HG03103 (cell line): ENCODE measurements at regions not wholly inside any gene's neighbourhood (a gene's known extent, or its start where the extent isn't known, plus 50 kb on each side); places are given as distances from the start of the nearest gene placed in this dataset.

Experiments
- ATAC-seq: cut with Tn5 transposase; IDR thresholded peaks from one replicate; pipeline ENCODE4 v1.9.1; 2021; ENCODE audit warnings: low read depth; ENCODE audit not compliant: unreplicated experiment

GRCh38 chr10:123564631-123565030 lies 101.5 kb upstream of the GPR26 start:
- ATAC-seq, result no peak

DNA sequence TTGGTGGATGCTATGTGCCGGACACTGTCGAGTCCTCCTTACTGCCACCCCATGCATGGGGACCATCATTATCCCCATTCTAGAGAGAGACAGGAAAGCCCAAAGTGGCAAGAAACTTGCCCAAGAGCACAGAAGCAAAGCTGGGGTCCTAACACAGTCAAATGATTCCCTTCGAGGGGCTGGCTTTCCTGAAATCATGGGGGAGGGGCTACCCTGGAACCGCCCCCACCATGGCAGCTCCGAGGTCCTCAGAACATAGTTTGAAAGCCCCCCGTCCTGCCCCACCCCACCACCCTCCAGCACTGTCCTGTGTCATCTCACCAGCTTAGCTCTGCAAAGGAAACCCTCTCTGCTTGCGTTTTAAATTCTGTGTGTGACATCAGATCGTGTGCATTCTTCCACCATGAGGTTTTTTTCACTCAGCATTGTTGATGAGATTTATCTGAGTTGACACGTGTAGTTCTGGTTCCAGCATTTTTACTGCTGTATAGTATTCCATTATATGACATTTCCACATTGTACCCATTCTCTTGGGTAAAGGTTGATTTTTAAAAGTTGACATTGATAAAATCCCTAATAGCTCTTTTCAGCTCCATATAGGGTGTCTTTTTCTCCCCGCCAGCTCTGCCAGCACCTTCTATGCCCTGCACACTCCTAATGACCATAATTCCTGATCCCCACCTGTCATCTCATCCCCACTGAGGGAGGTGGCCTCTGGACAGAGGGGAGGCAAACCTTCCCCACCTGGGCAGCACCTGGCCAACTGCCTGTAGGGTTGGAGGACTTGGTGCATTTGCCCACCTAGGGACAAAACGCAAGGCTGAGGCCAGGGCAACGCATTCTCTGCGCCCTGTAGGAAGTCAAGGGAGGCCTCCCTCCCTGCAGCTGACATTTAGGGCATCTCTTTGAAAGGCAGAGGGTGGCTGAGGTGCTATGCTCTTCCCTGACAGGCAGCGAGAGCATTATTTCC lies 100.2 kb upstream of the GPR26 start:
- no peak for ATAC-seq

GRCh38 chr10:123567984-123568739 lies 98.0 kb upstream of the GPR26 start:
- ATAC-seq, result no peak

DNA sequence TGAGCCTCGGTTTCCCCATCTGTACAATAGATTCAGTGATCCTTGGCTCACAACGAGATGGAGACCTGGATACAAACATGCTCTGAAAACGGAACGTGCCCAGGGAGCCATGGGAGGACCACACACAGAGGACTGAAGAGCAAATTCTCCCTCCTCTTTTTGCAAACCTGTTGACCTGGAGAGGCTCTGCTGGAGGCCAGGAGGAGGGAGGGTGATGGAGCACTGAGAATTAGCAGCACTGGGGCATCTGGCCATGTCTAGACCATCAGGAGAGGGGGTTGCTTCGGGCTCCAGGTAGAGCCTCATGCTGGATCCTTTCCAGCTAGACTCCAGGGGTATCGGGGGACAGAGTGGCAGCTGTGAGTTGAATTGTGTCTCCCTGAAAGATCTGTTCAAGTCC lies 97.4 kb upstream of the GPR26 start:
- no peak for ATAC-seq

GRCh38 chr10:123569436-123570035 lies 96.6 kb upstream of the GPR26 start:
- no peak for ATAC-seq

- no peak for ATAC-seq
Observed at GRCh38 chr10:123570051-123570897, 95.9 kb upstream of the GPR26 start.

GRCh38 chr10:123570898-123571515 lies 95.1 kb upstream of the GPR26 start:
- ATAC-seq, result no peak

GRCh38 chr10:123571978-123572377 lies 94.2 kb upstream of the GPR26 start:
- ATAC-seq, result no peak

- peak; percentile 70 for ATAC-seq
Observed at GRCh38 chr10:123573236-123574108, 92.7 kb upstream of the GPR26 start.

- ATAC-seq, result no peak
Observed at GRCh38 chr10:123574109-123574698, 92.0 kb upstream of the GPR26 start.

DNA sequence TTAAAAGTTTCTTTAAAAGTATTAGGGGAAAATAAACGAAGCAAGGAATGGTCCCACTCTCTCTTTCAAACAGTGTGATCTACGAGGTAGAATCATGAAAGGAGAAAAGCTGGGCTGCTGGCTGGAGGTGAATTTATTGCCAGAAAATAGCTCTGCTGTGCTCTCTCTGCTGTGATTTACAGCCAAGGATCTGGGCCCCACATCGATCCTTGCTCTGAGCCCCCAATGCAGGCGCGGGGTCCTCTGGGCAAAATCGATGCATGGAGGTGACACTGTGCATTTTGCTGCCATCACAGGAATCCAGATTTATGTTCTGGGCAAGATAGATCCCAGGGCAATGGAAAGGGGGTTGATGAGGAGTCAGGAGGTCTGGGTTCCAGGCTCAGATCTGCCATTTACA lies 91.0 kb upstream of the GPR26 start:
- no peak for ATAC-seq

DNA sequence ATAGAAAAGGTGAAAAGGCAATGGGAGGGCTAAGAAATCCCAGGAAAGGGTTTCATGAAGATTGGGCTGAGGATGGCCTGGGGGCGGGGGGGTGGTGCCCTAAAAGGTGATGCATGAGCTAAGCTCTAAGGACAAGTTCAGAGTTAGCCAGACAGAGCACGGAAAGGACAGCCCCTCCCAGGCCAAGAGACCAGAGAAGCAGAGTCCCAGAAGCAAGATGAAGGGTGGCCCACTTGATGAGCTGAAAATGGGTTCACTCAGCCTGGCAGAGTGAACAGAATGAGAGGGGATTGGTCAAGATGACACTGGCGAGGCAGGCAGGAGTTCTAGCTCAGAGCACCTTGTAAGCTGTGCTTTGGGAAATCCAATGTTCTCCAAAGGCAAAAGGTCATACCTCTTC lies 89.4 kb upstream of the GPR26 start:
- ATAC-seq, result no peak

DNA sequence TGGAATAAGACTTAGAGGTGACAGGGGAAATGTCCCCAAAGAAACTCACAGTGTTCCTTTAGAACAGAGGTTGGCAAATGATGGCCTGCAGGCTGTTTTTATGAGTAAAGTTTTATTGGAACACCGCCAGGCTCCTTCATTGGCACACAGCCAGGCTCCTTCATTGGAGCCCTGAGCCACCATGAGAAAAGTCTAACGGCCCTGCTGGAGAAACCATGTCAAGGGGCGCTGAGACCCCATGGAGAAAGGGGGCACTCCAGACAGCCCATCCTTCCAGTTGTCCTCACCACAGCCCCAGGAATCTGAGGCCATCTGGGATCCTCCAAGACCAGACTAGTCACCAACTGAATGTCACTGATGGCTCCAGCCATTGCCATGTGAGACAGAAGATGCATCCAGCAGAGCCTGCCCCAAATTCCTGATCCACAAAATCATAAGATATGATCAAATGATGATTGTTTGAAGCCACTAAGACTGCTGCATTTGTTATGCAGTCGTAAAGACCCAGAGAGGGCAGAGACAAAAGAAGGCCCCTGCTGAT lies 88.2 kb upstream of the GPR26 start:
- no peak for ATAC-seq

DNA sequence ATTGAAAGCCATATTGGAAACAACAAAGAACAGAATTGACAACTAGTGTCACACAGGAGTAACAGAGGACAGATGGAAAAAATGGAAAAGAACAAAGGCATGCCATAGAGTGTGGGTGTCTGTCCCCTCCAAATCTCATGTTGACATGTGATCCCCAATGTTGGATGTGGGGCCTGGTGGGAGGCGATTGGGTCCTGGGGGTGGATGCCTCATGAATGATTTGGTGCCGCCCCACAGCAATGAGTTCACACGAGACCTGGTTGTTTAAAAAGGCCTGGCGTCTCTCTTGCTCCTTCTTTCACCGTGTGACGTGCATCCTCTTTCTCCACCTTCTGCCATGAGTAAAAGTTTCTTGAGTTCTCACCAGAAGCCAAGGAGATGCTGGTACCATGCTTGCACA lies 87.4 kb upstream of the GPR26 start:
- ATAC-seq, result no peak

DNA sequence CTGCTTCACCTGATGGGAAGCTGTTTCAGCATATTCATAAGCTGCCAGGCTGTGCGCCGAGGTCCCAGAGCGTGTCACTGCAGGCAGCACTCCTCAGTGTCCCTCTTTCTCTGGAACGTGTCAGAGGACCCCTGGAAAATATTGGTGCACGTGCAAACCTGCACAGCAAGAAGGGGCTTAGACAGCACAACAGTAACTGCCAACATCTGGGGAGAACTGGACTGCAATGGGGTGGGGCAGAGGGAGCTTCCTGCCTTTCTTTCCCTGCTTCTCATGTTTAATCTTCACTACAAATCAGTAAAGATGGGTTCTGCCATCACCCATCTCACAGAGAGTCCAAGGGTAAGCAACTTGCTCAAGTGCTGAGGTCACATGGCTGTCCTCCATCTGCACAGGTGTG lies 86.5 kb upstream of the GPR26 start:
- no peak for ATAC-seq

DNA sequence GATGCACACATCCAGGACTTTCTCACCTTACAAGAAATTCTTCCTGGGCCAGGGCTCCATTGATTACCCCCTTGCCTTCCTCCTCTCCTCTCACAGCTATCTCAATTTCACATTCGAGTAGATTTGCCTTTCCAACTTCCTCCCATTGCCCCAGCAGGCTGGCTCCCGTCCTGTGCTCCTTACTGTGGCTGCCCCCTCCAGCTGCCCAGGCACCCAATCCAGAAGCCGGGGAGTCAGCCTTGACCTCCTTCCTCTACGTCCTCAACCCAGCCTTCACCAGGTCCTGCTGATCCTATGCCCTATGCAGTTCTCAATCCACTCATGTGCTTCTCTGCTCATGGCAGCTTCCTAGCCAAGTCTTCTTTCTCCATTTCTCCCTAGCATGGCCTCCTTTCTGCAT lies 85.7 kb upstream of the GPR26 start:
- no peak for ATAC-seq

- no peak for ATAC-seq
Observed at GRCh38 chr10:123581656-123582055, 84.5 kb upstream of the GPR26 start.
